Lung (tissue), 11 donors: ENCODE measurements at regions not wholly inside any gene's neighbourhood (a gene's known extent, or its start where the extent isn't known, plus 50 kb on each side); places are given as distances from the start of the nearest gene placed in this dataset.

Experiments used
- ATAC-seq: fragments of 200-7000 bp; cut with Tn5 transposase; one replicate; pipeline ENCODE4 v1.9.1; 2020; ENCODE audit warnings: moderate number of reproducible peaks; ENCODE audit not compliant: insufficient read depth, low FRiP score
- DNase-seq, 3 donors: peaks; one replicate each; pipeline ENCODE4 v3.0.0-alpha.2; 2013 to 2017
- H3K27ac ChIP-seq, 2 donors: one replicate each; pipeline ENCODE4 v1.5.1; 2013; ENCODE audit warnings: mild to moderate bottlenecking in 2 of 2, moderate library complexity in 2 of 2, control low read depth in 1 of 2, inconsistent platforms in 1 of 2, low read depth in 1 of 2, low read length in 1 of 2
- H3K27me3 ChIP-seq, 3 donors: one replicate each; pipeline ENCODE4 v1.5.1; 2013; ENCODE audit warnings: low read length in 2 of 3; ENCODE audit not compliant: control insufficient read depth in 3 of 3, insufficient read depth in 3 of 3
- H3K36me3 ChIP-seq, 4 donors: one replicate each; pipeline ENCODE4 v1.5.1; 2013; ENCODE audit warnings: low read length in 4 of 4, mild to moderate bottlenecking in 1 of 4, moderate library complexity in 1 of 4; ENCODE audit not compliant: control insufficient read depth in 4 of 4, insufficient read depth in 4 of 4
- H3K4me1 ChIP-seq, 5 donors: one replicate each; pipeline ENCODE4 v1.5.1; 2013; ENCODE audit warnings: low read length in 5 of 5, mild to moderate bottlenecking in 2 of 5, moderate library complexity in 1 of 5; ENCODE audit not compliant: control insufficient read depth in 5 of 5, insufficient read depth in 5 of 5
- H3K4me3 ChIP-seq: one replicate; pipeline ENCODE4 v1.5.1; 2013; ENCODE audit warnings: mild to moderate bottlenecking, control low read depth, moderate library complexity
- H3K9ac ChIP-seq, 2 donors: one replicate each; pipeline ENCODE4 v1.5.1; 2013; ENCODE audit warnings: low read length in 2 of 2, control low read depth in 1 of 2; ENCODE audit not compliant: insufficient read depth in 1 of 2
- H3K9me3 ChIP-seq, 4 donors: one replicate each; pipeline ENCODE4 v1.5.1; 2013; ENCODE audit warnings: low read length in 3 of 4, mild to moderate bottlenecking in 1 of 4, moderate library complexity in 1 of 4; ENCODE audit not compliant: control insufficient read depth in 4 of 4, insufficient read depth in 3 of 4
- WGBS, 2 donors: extraction: QIAGEN DNeasy Blood & Tissue Kit; methylation state at CpG; one replicate each; pipeline ENCODE4 v1.1.7; 2013; 5-methylcytosine and 5-hydroxymethylcytosine counted together
- TF ChIP-seq, protein P1 (sequence below): IDR thresholded peaks from 2 replicates; pipeline ENCODE4 v1.5.1; 2012; ENCODE audit warnings: mild to moderate bottlenecking; ENCODE audit errors: control extremely low read depth, extremely low read depth
- donor health status: control.
- donor health status: control.
- donor health status: Bipolar disorder and iron deficiency.
- donor health status: healthy.
- donor health status: DM: yes; HTN: yes; CAD: no.

DNA sequence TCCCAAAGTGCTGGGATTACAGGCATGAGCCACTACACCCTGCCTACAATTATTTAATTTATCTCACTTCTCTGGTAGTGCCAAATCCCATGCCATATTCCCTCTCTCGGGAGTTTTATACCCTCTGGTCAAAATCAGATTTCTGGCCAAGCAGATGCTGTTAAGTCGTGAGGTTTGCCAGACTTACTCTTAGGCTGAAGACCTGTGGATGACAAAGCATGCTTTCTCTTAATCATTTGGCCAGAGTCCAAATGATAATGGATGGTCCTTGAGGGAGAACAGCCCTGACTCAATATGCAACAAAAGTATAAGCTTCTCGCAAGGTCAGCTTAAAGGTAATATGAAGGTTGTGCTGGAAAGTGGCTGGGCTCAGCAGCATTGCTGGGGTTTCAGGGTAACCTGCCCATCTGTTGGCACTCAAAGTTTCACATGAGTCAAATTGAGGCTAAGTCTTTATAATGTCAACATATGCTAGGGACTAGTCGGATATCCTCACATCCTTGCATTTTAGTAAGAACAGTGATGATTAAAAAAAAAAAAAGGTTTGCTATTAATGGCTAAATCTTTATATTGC lies 280.1 kb downstream of the KIF4B start:
- no peak for DNase-seq
- peaks cover 0 to 2% (median 0%) of the 10 kb centered on the region in 4 donors for H3K9me3 ChIP-seq
- no peaks in the 10 kb centered on the region for H3K27me3 ChIP-seq
- ATAC-seq, result no peak
- WGBS, 2 donors, result 78 to 87% methylated on average over 4 of the region's 4 CpGs
- no peak overlapping the region for H3K27ac ChIP-seq
- H3K4me3 ChIP-seq, result no peak overlapping the region
- TF ChIP-seq, protein P1, sequence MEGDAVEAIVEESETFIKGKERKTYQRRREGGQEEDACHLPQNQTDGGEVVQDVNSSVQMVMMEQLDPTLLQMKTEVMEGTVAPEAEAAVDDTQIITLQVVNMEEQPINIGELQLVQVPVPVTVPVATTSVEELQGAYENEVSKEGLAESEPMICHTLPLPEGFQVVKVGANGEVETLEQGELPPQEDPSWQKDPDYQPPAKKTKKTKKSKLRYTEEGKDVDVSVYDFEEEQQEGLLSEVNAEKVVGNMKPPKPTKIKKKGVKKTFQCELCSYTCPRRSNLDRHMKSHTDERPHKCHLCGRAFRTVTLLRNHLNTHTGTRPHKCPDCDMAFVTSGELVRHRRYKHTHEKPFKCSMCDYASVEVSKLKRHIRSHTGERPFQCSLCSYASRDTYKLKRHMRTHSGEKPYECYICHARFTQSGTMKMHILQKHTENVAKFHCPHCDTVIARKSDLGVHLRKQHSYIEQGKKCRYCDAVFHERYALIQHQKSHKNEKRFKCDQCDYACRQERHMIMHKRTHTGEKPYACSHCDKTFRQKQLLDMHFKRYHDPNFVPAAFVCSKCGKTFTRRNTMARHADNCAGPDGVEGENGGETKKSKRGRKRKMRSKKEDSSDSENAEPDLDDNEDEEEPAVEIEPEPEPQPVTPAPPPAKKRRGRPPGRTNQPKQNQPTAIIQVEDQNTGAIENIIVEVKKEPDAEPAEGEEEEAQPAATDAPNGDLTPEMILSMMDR, result no peak
- H3K36me3 ChIP-seq, result no peaks in the 10 kb centered on the region
- H3K4me1 ChIP-seq, result no peaks in the 10 kb centered on the region
- H3K9ac ChIP-seq, result no peak overlapping the region

DNA sequence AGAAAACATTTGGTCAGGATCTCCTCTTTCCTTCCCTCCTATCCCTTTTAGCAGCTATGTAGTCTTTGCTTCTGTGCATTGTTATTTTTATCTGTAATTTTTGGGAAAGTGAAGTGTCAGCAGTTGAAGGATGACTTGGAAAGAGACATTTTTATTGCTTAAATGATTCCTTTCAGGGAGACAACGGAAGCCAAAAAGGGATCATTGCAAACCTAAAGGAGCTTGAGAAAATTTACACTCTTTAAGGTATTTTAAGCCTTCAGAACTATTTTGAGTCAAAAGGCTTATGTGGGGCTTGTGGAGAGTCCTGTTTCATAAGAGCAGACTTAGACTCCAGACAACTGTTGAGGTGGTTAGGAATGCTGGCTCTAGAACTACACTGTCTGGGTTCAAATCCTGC lies 281.6 kb downstream of the KIF4B start:
- no peak overlapping the region for H3K4me3 ChIP-seq

DNA sequence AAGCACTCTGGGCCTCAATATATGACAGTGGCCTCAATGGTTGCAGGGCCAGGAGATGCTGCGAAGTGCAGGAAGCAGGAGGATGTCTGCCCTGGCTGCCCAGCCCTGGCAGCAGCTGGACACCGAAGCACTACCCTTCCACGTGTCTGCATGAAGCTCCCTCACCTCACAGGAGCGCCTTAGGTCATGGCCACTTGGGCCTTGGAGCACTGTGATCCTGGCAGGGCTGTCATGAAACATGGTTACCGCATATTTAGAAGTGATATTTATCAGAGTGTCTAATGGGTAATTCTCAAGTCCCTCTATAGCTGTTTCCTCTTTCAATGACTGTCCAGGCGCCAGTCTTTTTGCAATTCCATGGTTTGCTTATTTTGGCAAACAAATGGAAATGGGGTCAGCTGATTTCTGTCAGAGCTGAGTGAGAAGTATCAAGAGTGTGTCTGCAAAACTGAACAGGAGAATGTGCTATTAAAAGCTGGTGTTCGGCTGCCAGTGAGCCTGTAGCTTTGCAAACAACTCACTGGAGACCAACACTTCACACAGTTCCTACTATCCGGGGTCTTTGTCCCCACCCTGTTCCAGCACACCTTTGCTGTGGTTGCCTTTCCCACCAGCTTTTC lies 285.9 kb downstream of the KIF4B start:
- 68 to 77% methylated on average over 8 of the region's 8 CpGs for WGBS, 2 donors

More for the DNA sequence above, 281.6 kb downstream of the KIF4B start:
- WGBS, 2 donors, result 53 to 76% methylated on average over 1 of the region's 1 CpG
- H3K4me1 ChIP-seq, result no peaks in the 10 kb centered on the region
- no peaks in the 10 kb centered on the region for H3K27me3 ChIP-seq
- no peak for ATAC-seq
- no peaks in the 10 kb centered on the region for H3K36me3 ChIP-seq
- H3K9me3 ChIP-seq, result peaks cover 0 to 2% (median 0%) of the 10 kb centered on the region in 4 donors
- no peak overlapping the region for H3K9ac ChIP-seq
- DNase-seq, result no peak
- no peak overlapping the region for H3K27ac ChIP-seq
- TF ChIP-seq, protein P1, result no peak

More for the DNA sequence above, 285.9 kb downstream of the KIF4B start:
- Histone ChIP-seq H3K4me1 (peaks cover 0 to 2% (median 0%) of the 10 kb centered on the region in 5 donors), H3K27me3 (no peaks in the 10 kb centered on the region), H3K9me3 (peaks cover 0 to 2% (median 0%) of the 10 kb centered on the region in 4 donors), H3K27ac (no peak overlapping the region), H3K36me3 (no peaks in the 10 kb centered on the region), H3K9ac (no peak overlapping the region), H3K4me3 (no peak overlapping the region)
- TF ChIP-seq, protein P1, result no peak
- ATAC-seq, result no peak
- peak in 1 of 3 donors; percentile 7 for DNase-seq
